A549 (cell line): ENCODE measurements at regions not wholly inside any gene's neighbourhood (a gene's known extent, or its start where the extent isn't known, plus 50 kb on each side); places are given as distances from the start of the nearest gene placed in this dataset.

Source experiments
- CTCF ChIP-seq: fragments of >200 bp; sonication (Bioruptor Twin); formaldehyde crosslinking; IDR thresholded peaks from 3 replicates; pipeline ENCODE4 v1.5.1; 2016
- MAX ChIP-seq: IDR thresholded peaks from 2 replicates; pipeline ENCODE4 v1.6.1; 2012
- RAD21 ChIP-seq, 2 experiments: fragments of >200 bp in 1 of 2; sonication (Bioruptor Twin) in 1 of 2; formaldehyde crosslinking in 1 of 2; IDR thresholded peaks in 1 of 2; conservative IDR thresholded peaks in 1 of 2; 2 replicates in 1 of 2; 3 replicates in 1 of 2; pipeline ENCODE4 v1.6.1; 2012 to 2018; ENCODE audit warnings: inconsistent platforms in 1 of 2
- REST ChIP-seq: fragments of 200-600 bp; sonication (generic); IDR thresholded peaks from 2 replicates; pipeline ENCODE4 v1.6.1; 2016; ENCODE audit warnings: antibody characterized with exemption, mild to moderate bottlenecking, moderate library complexity

DNA sequence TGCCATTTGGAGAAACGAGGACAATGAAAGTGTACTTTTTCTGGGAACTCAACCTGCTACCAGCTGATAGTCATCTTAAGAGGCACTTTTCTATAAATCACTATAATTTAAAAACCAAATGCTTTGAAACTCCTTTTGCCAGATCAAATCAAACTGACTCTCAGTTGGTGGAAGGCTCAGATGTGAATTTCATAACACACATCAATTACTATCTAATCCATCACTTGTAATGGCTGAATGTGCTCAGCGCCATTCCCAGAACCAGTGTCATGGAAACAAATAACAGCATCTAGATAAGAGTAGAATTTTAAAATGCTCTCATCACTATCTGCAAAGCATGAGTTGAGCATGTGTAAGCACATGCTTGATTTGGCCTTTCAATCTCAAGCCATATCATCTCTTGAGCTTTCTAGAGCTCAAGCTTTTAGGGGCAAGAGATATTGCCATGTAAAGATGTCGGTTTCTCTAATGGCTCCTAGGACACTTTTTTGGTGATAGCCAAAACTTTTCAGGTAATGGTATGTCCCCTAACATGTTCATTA is 223.1 kb upstream of the ACVR2A start:
- no peak for TF ChIP-seq CTCF
- no peak for TF ChIP-seq RAD21 (conservative IDR thresholded peaks at IDR 0.05 in 1 of 2, IDR thresholded peaks at IDR 0.05 in 1 of 2)
- no peak for TF ChIP-seq MAX
- no peak for TF ChIP-seq REST
